ENCODE measurements at regions not wholly inside any gene's neighbourhood (a gene's known extent, or its start where the extent isn't known, plus 50 kb on each side); places are given as distances from the start of the nearest gene placed in this dataset.
"Not testable (repeated sequence)": the region's sequence is repeated elsewhere in the genome, so short reads cannot be mapped to it uniquely, and the experiment has no call there.

GRCh38 chr14:106235356-106236159 is 709.2 kb downstream of the TMEM121 start:
- no peak for DNase-seq

- no peak for DNase-seq
These were observed 722.2 kb downstream of the TMEM121 start for GRCh38 chr14:106248321-106249192.

- DNase-seq: not testable (repeated sequence)
These were observed 727.6 kb downstream of the TMEM121 start for GRCh38 chr14:106253995-106254394.

GRCh38 chr14:106257569-106257994 is 731.2 kb downstream of the TMEM121 start:
- DNase-seq: peak; percentile 87 to 88

- DNase-seq: peak; percentile 78 to 95
These were observed 741.8 kb downstream of the TMEM121 start for GRCh38 chr14:106268013-106268727.

GRCh38 chr14:106269029-106269428 is 742.6 kb downstream of the TMEM121 start:
- DNase-seq: no peak

- no peak for DNase-seq
These were observed 743.2 kb downstream of the TMEM121 start for GRCh38 chr14:106269451-106270204.

- DNase-seq: not testable (repeated sequence)
These were observed 744.2 kb downstream of the TMEM121 start for GRCh38 chr14:106270476-106271121.

GRCh38 chr14:106276326-106277267 is 750.2 kb downstream of the TMEM121 start:
- DNase-seq: no peak

- peak; percentile 45 to 58 for DNase-seq
These were observed 751.1 kb downstream of the TMEM121 start for GRCh38 chr14:106277503-106277902.

GRCh38 chr14:106280876-106281275 is 754.5 kb downstream of the TMEM121 start:
- DNase-seq: no peak

- DNase-seq: peak in 1 of 2 donors; percentile 41
These were observed 760.4 kb downstream of the TMEM121 start for GRCh38 chr14:106286697-106287290.

- no peak for DNase-seq
These were observed 761.1 kb downstream of the TMEM121 start for GRCh38 chr14:106287506-106287905.

GRCh38 chr14:106291626-106292025 is 765.2 kb downstream of the TMEM121 start:
- DNase-seq: no peak

- DNase-seq: no peak
These were observed 767.9 kb downstream of the TMEM121 start for GRCh38 chr14:106294324-106294723.

GRCh38 chr14:106300951-106301510 is 774.6 kb downstream of the TMEM121 start:
- DNase-seq: not testable (repeated sequence)

- DNase-seq: not testable (repeated sequence)
These were observed 775.2 kb downstream of the TMEM121 start for GRCh38 chr14:106301609-106302008.

GRCh38 chr14:106302661-106303060 is 776.3 kb downstream of the TMEM121 start:
- DNase-seq: no peak

- DNase-seq: no peak
These were observed 777.9 kb downstream of the TMEM121 start for GRCh38 chr14:106304271-106304670.

Measured in stimulated activated CD4-positive, alpha-beta T cell treated with anti-CD3 and anti-CD28 coated beads, Interleukin-2, amount 100 ng/mL, for 24 hours (primary cell).